ENCODE measurements at regions not wholly inside any gene's neighbourhood (a gene's known extent, or its start where the extent isn't known, plus 50 kb on each side); places are given as distances from the start of the nearest gene placed in this dataset.

DNA sequence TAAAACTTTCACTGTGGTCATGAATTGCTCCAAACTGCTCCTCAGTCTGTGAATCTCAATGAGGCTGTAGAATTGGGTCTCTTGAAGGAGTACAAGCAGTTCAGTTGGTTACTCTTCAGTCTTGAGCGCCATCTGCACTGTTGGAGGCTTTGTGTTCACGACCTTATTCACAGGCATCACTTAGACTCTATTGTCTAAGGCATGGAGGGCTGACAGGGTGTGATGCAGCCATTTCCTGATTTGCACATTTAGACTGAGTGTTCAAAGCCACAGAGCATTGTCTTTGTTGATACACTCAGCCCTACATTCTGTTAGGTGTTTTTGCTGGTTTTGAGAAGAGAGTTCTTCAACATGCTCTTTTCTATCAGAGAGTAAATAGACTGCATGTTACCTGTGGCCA, 355.9 kb upstream of the RIOK2 start:
- DNase-seq (ENCODE audit: low spot score in 2 of 2) = no peak
- no peak for FAIRE-seq

- FAIRE-seq = no peak
Measured at GRCh38 chr5:97541864-97542263, 358.8 kb upstream of the RIOK2 start.

DNA sequence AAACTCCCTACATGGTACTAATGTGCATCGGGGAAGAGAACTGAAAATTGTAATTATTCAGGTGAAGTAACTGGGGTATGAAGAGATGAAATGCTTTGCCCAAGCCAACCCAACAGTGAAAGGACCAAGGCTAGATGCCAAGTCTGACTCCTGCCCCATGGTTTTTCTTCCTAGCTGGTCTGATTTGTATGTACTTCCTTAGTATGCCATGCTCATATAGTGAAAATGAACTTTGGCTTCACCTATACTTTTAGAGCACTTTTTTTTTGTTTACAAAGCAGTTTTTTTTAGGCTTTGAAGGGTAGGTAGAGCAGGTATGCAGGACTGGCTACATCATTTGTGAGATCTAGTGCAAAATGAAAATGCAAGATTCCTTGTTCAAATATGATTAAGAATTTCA, 359.4 kb upstream of the RIOK2 start:
- DNase-seq (ENCODE audit: low spot score in 2 of 2) (no peak), FAIRE-seq (no peak)

More at GRCh38 chr5:97541864-97542263, 358.8 kb upstream of the RIOK2 start:
- no peak for DNase-seq (ENCODE audit: low spot score in 2 of 2)

DNA sequence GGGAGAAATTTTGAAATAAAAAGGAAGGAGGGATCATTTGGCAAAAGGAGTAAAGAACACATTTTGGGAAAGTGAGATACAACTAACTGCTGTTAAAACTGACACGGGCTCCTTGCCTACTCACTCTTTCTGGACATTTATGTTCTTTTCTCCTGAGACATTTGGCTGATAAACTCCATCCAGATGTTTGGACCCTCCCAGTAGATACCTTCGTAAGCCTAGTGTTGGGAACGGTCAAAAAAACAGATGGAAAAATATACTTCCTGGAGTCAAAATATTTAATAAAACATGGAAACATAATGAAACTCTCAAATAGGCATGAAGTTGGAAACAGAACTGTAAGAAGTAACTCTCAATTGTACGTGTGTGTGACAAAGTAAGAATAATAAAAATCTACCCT, 360.1 kb upstream of the RIOK2 start:
- no peak for FAIRE-seq
- DNase-seq (ENCODE audit: low spot score in 2 of 2) = no peak

- DNase-seq (ENCODE audit: low spot score in 2 of 2) = no peak
- no peak for FAIRE-seq
Measured at GRCh38 chr5:97544240-97544639, 361.2 kb upstream of the RIOK2 start.

- FAIRE-seq (no peak), DNase-seq (ENCODE audit: low spot score in 2 of 2) (no peak)
Measured at GRCh38 chr5:97544678-97545077, 361.6 kb upstream of the RIOK2 start.

DNA sequence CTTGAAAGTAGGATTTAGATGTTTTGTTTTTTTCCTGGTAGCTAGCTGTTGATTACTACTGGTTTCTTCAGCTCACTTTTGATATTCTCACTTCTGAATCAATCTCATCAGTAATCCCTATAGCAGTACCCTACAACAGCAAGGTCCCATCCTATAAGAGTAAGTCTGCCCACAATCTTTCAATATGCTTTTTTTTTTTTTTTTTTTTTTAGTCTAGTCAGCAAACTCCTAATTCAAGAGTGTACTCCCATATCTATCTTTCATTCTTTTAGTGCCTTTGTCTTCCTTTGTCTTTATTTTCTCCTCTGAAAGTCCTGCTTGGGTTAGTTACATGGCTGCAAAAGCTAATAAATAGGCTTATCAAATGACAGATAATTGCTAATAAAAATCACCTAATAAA, 362.4 kb upstream of the RIOK2 start:
- no peak for FAIRE-seq
- DNase-seq (ENCODE audit: low spot score in 2 of 2) = no peak

DNA sequence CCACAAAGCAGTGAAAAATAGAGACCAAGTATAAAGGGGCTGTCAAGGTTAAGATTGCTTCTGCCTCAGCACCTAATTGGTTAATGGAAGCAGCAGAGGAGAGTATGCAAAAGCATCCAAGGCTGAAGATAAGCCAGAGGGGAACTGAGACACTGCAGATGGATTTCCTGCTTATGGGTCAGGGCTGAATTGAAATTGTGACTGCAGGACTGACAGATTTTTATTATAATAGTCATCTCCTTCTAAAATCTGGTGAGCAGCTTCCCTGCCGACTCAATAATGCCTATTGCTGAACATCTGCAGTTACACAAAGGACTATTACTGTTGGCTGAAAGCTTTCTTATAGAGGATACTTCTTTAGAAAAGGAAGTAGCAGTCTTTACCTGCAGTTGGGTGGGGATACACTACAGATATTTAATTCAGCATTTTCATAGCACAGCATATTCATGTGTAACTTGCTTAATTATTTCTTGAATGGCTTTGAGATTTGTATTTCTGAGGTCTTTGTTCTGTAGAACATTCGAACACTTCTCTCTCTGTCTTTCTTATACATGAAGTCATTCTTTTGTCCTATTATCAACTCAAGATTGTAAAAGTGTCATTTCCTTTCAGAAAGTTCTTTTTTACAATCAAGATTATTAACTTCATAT, 363.0 kb upstream of the RIOK2 start:
- FAIRE-seq = no peak
- DNase-seq (ENCODE audit: low spot score in 2 of 2) = no peak

DNA sequence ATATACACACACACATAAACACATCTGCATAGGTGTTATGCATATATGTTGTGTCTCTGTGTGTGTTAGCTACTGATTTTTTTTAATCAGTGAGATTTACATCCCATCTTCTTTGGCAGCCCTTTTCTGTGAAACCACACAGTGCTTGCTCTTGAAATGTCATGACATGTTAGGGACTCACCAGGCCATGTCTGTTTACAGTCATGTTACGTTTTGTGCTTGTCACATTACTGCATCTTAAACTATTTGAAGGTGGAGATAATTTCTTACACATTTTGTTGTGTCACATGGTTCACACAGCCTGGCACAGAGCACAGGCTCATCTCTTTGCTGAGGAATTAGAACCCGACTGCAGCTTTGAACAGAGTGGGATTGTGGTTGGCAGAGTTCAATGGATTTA, 364.4 kb upstream of the RIOK2 start:
- no peak for DNase-seq (ENCODE audit: low spot score in 2 of 2)
- FAIRE-seq = no peak

- no peak for DNase-seq (ENCODE audit: low spot score in 2 of 2)
- FAIRE-seq = no peak
Measured at GRCh38 chr5:97547999-97548738, 365.1 kb upstream of the RIOK2 start.

GRCh38 chr5:97548739-97549080, 365.7 kb upstream of the RIOK2 start:
- DNase-seq (ENCODE audit: low spot score in 2 of 2) = no peak
- no peak for FAIRE-seq

- no peak for FAIRE-seq
Measured at GRCh38 chr5:97549496-97549895, 366.4 kb upstream of the RIOK2 start.

GRCh38 chr5:97550164-97550563, 367.1 kb upstream of the RIOK2 start:
- FAIRE-seq (no peak), DNase-seq (ENCODE audit: low spot score in 2 of 2) (no peak)

More at GRCh38 chr5:97549496-97549895, 366.4 kb upstream of the RIOK2 start:
- DNase-seq (ENCODE audit: low spot score in 2 of 2) = no peak

DNA sequence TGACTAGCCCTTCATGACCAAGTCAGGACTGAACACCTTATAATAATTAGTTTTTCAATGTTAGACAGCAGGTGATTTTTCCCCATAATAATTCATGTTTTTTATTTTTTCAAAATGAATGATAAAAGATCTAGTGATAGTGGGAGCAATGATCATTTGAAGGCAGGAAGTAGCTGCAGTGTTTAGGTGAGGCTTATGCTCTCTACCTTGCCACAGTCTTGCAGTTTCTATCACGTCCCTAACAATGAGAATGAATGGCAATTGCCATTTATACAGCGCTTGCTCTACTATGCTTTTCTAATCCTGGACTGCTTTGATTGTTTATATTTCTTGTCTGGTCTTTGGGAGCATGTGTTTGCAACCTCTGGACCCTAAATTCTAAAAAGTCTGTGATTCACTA, 367.8 kb upstream of the RIOK2 start:
- DNase-seq (ENCODE audit: low spot score in 2 of 2) (no peak), FAIRE-seq (no peak)

DNA sequence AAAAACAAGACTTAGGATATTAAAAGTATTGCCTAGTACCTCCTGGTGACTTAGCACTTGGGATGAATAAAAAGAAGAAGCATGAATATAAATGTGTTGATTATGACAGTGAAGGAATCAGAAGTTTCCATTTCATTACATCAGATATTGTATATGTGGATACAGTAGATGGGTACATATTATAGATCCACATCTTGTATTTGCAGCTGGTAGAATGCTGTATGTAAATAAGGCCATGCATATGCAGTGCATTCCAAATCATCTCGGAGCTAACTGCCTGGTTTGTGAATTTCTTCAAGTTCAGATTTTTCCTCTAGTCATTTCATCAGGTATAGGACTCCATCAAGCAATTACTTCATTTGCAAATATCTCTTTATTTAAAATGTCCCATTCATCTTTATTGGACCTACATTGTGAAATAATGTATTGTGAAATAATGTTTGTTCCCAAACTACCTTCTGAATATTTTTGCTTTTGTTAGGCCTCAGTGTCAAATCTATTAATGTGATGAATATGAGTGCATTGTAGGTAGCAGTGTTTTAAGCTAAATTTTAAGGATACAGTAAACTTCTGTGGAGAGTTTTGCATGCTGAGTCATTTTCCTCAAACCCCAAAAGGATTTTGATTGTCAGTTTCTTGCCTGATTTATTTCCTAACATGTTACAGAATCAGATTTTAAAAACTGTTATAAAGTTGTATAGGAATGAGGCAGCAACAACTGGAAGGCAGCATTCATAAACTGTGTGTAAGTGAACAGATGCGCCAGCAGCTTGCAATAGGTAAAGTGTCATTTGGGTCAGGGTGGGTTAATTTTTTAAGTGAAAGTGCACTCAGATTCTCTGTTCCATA, 370.8 kb upstream of the RIOK2 start:
- DNase-seq (ENCODE audit: low spot score in 2 of 2) (no peak), FAIRE-seq (no peak)

DNA sequence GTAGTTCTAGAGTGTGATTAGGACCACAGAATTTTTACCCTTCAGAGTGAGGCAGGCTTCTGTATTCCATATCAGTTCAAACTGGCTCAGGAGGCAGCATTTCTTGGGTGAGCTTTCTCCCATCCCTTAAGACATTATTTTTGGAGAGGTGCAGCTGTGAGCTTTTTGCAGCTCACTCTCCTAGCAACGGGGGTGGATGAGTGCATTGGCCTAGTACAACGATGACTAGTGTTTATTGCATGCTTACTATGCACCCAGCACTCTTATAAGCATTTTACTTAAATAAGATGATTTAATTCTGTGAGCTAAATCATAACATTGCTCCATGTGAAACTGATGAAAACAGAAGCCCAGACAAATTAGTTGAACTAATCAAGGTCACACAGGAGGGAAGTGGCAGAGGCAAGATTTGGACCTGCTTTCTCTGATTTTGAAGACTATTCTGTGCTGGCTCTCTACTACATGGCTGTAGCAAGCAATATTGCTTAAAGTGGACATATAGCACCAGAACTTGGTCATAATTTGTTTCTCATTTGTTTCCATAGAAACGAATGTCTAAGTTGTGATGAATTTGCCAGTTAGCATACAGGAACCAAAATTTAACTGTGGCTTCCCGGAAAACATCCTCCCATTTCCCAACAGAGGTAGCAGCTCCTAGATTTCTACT, 372.1 kb upstream of the RIOK2 start:
- DNase-seq (ENCODE audit: low spot score in 2 of 2) = no peak
- no peak for FAIRE-seq

DNA sequence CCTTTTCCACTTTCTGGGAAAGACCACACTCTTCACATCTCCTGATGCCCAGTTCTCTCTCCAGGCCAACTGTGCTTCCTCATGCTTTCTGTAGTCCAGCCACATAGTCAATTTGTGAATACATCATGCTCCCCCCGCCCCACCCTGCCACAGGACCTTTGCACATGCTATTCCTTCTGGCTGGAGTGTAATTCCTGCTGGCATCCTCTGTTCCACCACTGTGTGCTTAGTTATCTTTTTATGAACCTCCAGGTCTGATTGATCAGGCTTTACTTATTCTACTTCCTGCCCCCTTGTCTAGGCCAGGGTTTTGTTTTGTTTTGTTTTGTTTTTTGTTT, 372.6 kb upstream of the RIOK2 start:
- no peak for FAIRE-seq
- DNase-seq (ENCODE audit: low spot score in 2 of 2) = no peak

DNA sequence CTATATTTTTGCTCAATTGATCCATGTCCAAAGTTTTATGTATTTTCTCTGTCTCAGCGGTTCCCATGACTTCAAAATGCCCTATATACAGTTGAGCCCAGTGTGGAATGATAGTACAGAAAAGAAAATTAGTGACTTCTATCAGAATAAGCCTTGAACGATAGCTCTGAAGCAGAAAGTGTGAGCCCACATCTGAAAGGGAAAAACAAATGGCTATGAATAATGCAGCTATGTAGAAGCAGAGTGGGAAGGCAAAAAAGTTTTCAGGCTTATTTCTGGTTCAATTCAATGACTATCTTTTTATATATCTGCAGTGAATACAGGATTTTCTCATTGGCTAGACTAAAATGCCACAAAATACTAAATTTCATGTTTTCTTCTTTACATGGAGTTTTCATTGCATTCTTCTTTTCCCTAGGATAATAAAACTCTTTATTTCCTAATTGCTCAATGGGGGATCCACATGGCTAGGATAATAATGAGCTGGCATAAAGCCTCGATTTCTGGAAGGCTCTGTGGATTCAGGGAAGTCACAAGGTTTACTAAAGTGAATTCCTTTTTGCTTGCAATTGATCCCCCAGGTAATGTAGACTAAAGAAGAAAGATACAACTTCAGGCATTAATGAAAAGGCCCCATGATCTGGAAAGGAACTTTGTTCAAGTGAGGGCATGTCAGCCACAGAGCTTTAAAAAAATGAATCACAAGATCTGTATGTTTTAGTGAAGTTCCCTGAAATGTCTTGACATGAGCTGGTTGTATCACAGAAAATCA, 377.0 kb upstream of the RIOK2 start:
- DNase-seq (ENCODE audit: low spot score in 2 of 2) (no peak), FAIRE-seq (no peak)

DNA sequence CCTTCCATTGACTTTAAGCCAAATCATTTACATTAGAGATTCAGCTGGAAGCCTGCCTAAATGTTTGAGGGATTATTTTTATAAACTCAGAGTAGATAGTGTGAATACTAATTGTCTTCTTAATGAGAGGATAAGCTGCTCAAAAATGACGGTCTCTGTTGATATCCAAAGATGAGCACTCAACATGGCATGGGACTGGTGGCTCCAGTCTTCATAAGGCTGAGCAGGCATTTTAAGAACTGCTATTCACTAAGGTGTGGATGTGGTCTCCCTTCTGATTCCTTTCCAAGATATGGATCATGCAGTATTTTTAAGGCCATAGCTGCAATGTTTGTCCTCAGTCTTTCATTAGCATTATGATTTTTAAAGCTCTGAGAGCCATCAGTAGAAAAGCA, 377.5 kb upstream of the RIOK2 start:
- FAIRE-seq (no peak), DNase-seq (ENCODE audit: low spot score in 2 of 2) (no peak)

DNA sequence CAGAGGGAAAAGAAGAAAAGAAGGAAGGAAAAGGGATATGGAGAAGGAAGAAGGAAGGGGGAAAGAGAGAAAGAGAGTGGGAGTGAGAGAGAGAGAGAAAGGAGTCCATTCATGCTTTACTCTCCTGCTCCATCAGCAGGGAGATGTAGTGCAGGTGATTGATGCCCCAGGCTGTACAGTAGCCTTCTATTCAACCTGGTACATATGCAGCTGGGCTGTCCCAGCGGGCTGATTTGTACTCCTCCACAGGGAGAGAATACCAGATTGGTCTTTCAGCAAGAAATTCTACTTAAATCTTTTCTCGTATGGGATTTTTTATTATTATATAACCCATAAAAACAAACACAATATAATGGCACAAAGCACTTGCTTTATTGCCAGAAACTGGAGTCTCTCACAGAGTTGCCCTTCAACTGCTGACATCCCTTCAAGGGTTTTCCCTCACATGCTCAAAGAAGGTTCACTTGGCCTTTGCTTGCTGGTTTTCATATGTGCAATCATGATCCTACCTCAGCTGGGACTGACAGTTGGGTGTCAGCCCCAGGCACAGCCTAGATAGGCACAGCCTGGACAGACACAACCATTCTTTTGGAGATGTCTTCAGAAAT, 380.1 kb upstream of the RIOK2 start:
- FAIRE-seq (no peak), DNase-seq (ENCODE audit: low spot score in 2 of 2) (no peak)
